Caco-2 (cell line): ENCODE measurements at regions not wholly inside any gene's neighbourhood (a gene's known extent, or its start where the extent isn't known, plus 50 kb on each side); places are given as distances from the start of the nearest gene placed in this dataset.
"Not testable (repeated sequence)": the region's sequence is repeated elsewhere in the genome, so short reads cannot be mapped to it uniquely, and the experiment has no call there.

ENCODE experiments used
- BruUV-seq: library from RNA; stranded (reverse); fragments of 400-500 nt; replicated peaks from 2 replicates; lab custom pipeline; 2021; lab: Mats Ljungman, UMichigan
- CTCF ChIA-PET: fragments of 300-600 bp; sonication (Branson Sonifier 250); formaldehyde crosslinking; loops from one replicate; lab custom pipeline; 2022; ENCODE audit warnings: antibody characterized with exemption; lab: Charles Lee
- POLR2A ChIA-PET: fragments of 300-600 bp; sonication (Branson Sonifier 250); formaldehyde crosslinking; loops from one replicate; lab custom pipeline; 2022; ENCODE audit warnings: antibody characterized with exemption; lab: Charles Lee
- DNase-seq, 2 experiments: peaks; one replicate each; pipeline versions ENCODE4 v3.0.0 to v3.0.0-alpha.2; 2020 to 2022
- H3K27me3 ChIP-seq: replicated peaks from 2 replicates; pipeline ENCODE4 v1.6.0; 2011; ENCODE audit warnings: low read length; ENCODE audit not compliant: control insufficient read depth, insufficient read depth
- H3K36me3 ChIP-seq: 2 replicates; pipeline ENCODE4 v1.5.1; 2011; ENCODE audit warnings: low read length; ENCODE audit not compliant: control insufficient read depth, insufficient read depth
- H3K4me1 ChIP-seq: fragments of 250-450 bp; sonication (Bioruptor Pico); 2 replicates; pipeline ENCODE4 v1.5.1; 2020; ENCODE audit warnings: mild to moderate bottlenecking
- H3K4me3 ChIP-seq: 2 replicates; pipeline ENCODE4 v1.5.1; 2011; ENCODE audit warnings: low read depth, mild to moderate bottlenecking, control low read depth, low read length
- H3K9me3 ChIP-seq: fragments of 250-450 bp; sonication (Bioruptor Pico); 2 replicates; pipeline ENCODE4 v1.5.1; 2020; ENCODE audit warnings: mild to moderate bottlenecking, moderate library complexity
- H3K27ac Mint-ChIP-seq: one replicate; pipeline ENCODE4 v1.8.0; 2022; ENCODE audit warnings: mixed read lengths; ENCODE audit not compliant: unreplicated experiment
- H3K27me3 Mint-ChIP-seq: one replicate; pipeline ENCODE4 v1.8.0; 2022; ENCODE audit warnings: mixed read lengths; ENCODE audit not compliant: insufficient read depth, unreplicated experiment
- H3K36me3 Mint-ChIP-seq: one replicate; pipeline ENCODE4 v1.8.0; 2022; ENCODE audit warnings: mild to moderate bottlenecking, mixed read lengths; ENCODE audit not compliant: insufficient read depth, unreplicated experiment
- H3K4me1 Mint-ChIP-seq: one replicate; pipeline ENCODE4 v1.8.0; 2022; ENCODE audit warnings: low read depth, mixed read lengths; ENCODE audit not compliant: unreplicated experiment
- H3K4me3 Mint-ChIP-seq: one replicate; pipeline ENCODE4 v1.8.0; 2022; ENCODE audit warnings: mild to moderate bottlenecking, moderate library complexity, mixed read lengths; ENCODE audit not compliant: unreplicated experiment
- H3K9me3 Mint-ChIP-seq: one replicate; pipeline ENCODE4 v1.8.0; 2022; ENCODE audit warnings: mixed read lengths; ENCODE audit not compliant: unreplicated experiment
- CTCF ChIP-seq, 2 experiments: fragments of 200-600 bp in 1 of 2; IDR thresholded peaks; 1 replicate in 1 of 2; 2 replicates in 1 of 2; pipeline versions ENCODE4 v1.5.1 to v1.8.0; 2011 to 2022; ENCODE audit warnings: antibody characterized with exemption in 1 of 2, control low read depth in 1 of 2, inconsistent platforms in 1 of 2, low read depth in 1 of 2, low read length in 1 of 2, mild to moderate bottlenecking in 1 of 2, moderate library complexity in 1 of 2; ENCODE audit not compliant: insufficient read depth in 1 of 2, severe bottlenecking in 1 of 2, unreplicated experiment in 1 of 2
- intact Hi-C: fragments of 100-400 bp; cut with micrococcal nuclease; formaldehyde crosslinking; loops from one replicate; pipeline ENCODE4 v1.10.0; 2022; ENCODE audit not compliant: unreplicated experiment

- no TSS peak for BruUV-seq
- Histone ChIP-seq H3K27me3 (no peaks in the 10 kb centered on the region), H3K9me3 (no peaks in the 10 kb centered on the region), H3K36me3 (no peaks in the 10 kb centered on the region), H3K4me3 (no peak overlapping the region), H3K4me1 (no peaks in the 10 kb centered on the region)
- POLR2A ChIA-PET, result no interaction called here
- Mint-ChIP-seq H3K27me3 (no peaks in the 10 kb centered on the region), H3K4me1 (no peaks in the 10 kb centered on the region), H3K9me3 (no peaks in the 10 kb centered on the region), H3K4me3 (no peak overlapping the region), H3K27ac (no peak overlapping the region), H3K36me3 (no peaks in the 10 kb centered on the region)
- CTCF ChIA-PET, result no interaction called here
- intact Hi-C loops, result no loop called here
- no peak for DNase-seq
- no peak for TF ChIP-seq CTCF (IDR thresholded peaks at IDR 0.05; ENCODE audit: insufficient read depth in 1 of 2, low read depth in 1 of 2, low read length in 1 of 2, severe bottlenecking in 1 of 2, unreplicated experiment in 1 of 2)
Observed at GRCh38 chr5:51694826-51695225, 311.6 kb downstream of the ISL1 start.

- Mint-ChIP-seq H3K4me1 (no peaks in the 10 kb centered on the region), H3K36me3 (no peaks in the 10 kb centered on the region), H3K9me3 (no peaks in the 10 kb centered on the region), H3K27ac (no peak overlapping the region), H3K27me3 (no peaks in the 10 kb centered on the region), H3K4me3 (no peak overlapping the region)
- intact Hi-C loops, result no loop called here
- Histone ChIP-seq H3K4me1 (no peaks in the 10 kb centered on the region), H3K4me3 (no peak overlapping the region), H3K27me3 (no peaks in the 10 kb centered on the region), H3K9me3 (no peaks in the 10 kb centered on the region), H3K36me3 (no peaks in the 10 kb centered on the region)
- DNase-seq, result no peak
- no TSS peak for BruUV-seq
- ChIA-PET CTCF (no interaction called here), POLR2A (no interaction called here)
- no peak for TF ChIP-seq CTCF (IDR thresholded peaks at IDR 0.05; ENCODE audit: insufficient read depth in 1 of 2, low read depth in 1 of 2, low read length in 1 of 2, severe bottlenecking in 1 of 2, unreplicated experiment in 1 of 2)
Observed at GRCh38 chr5:51696122-51696521, 312.9 kb downstream of the ISL1 start.

- H3K4me3 Mint-ChIP-seq, POLR2A ChIA-PET, DNase-seq, H3K4me1 ChIP-seq, H3K36me3 Mint-ChIP-seq, intact Hi-C loops, H3K27me3 Mint-ChIP-seq, CTCF ChIA-PET, BruUV-seq, H3K27me3 ChIP-seq, H3K4me3 ChIP-seq, H3K9me3 ChIP-seq, H3K4me1 Mint-ChIP-seq, H3K27ac Mint-ChIP-seq, H3K36me3 ChIP-seq: not testable (repeated sequence)
- peaks cover 11% of the 10 kb centered on the region for H3K9me3 Mint-ChIP-seq
Observed at GRCh38 chr5:51702046-51702445, 318.8 kb downstream of the ISL1 start.

- no peak overlapping the region for H3K27ac Mint-ChIP-seq
- POLR2A ChIA-PET, result no interaction called here
- intact Hi-C loops, result no loop called here
- H3K4me1 Mint-ChIP-seq, result no peaks in the 10 kb centered on the region
- H3K36me3 Mint-ChIP-seq, result no peaks in the 10 kb centered on the region
- H3K9me3 Mint-ChIP-seq, result peaks cover 8% of the 10 kb centered on the region
- H3K4me3 ChIP-seq, result no peak overlapping the region
- H3K27me3 Mint-ChIP-seq, result no peaks in the 10 kb centered on the region
- CTCF ChIA-PET, result no interaction called here
- H3K9me3 ChIP-seq, result no peaks in the 10 kb centered on the region
- H3K27me3 ChIP-seq, result no peaks in the 10 kb centered on the region
- no peaks in the 10 kb centered on the region for H3K4me1 ChIP-seq
- H3K4me3 Mint-ChIP-seq, result no peak overlapping the region
- no peaks in the 10 kb centered on the region for H3K36me3 ChIP-seq
- no peak for DNase-seq
- TF ChIP-seq CTCF (IDR thresholded peaks at IDR 0.05; ENCODE audit: insufficient read depth in 1 of 2, low read depth in 1 of 2, low read length in 1 of 2, severe bottlenecking in 1 of 2, unreplicated experiment in 1 of 2), result no peak
- no TSS peak for BruUV-seq
Observed at GRCh38 chr5:51712201-51712600, 329.0 kb downstream of the ISL1 start.

GRCh38 chr5:51715445-51715844 is 332.2 kb downstream of the ISL1 start:
- H3K9me3 Mint-ChIP-seq, H3K9me3 ChIP-seq, H3K36me3 Mint-ChIP-seq, H3K36me3 ChIP-seq, intact Hi-C loops, H3K4me1 Mint-ChIP-seq, H3K27ac Mint-ChIP-seq, H3K27me3 ChIP-seq, POLR2A ChIA-PET, DNase-seq, CTCF ChIA-PET, H3K27me3 Mint-ChIP-seq, H3K4me3 ChIP-seq, BruUV-seq, H3K4me3 Mint-ChIP-seq, H3K4me1 ChIP-seq: not testable (repeated sequence)
